T-helper 2 cell (primary cell): ENCODE measurements at regions not wholly inside any gene's neighbourhood (a gene's known extent, or its start where the extent isn't known, plus 50 kb on each side); places are given as distances from the start of the nearest gene placed in this dataset.
"Not testable (repeated sequence)": the region's sequence is repeated elsewhere in the genome, so short reads cannot be mapped to it uniquely, and the experiment has no call there.

ENCODE experiments used
- DNase-seq, 5 experiments: peaks; one replicate each; pipeline versions ENCODE4 v3.0.0 to v3.0.0-alpha.2; 2012 to 2022

- no peak for DNase-seq
Observed at GRCh38 chr11:38538866-38539680, 1941.0 kb upstream of the RAG2 start.

- DNase-seq = no peak
Observed at GRCh38 chr11:38530226-38530625, 1932.2 kb upstream of the RAG2 start.

- DNase-seq = no peak
Observed at GRCh38 chr11:38524945-38525344, 1926.9 kb upstream of the RAG2 start.

- DNase-seq = no peak
Observed at GRCh38 chr11:38517991-38518390, 1920.0 kb upstream of the RAG2 start.

GRCh38 chr11:38512830-38513229, 1914.8 kb upstream of the RAG2 start:
- not testable (repeated sequence) for DNase-seq

- DNase-seq = no peak
Observed at GRCh38 chr11:38510041-38510440, 1912.0 kb upstream of the RAG2 start.

GRCh38 chr11:38503876-38504275, 1905.8 kb upstream of the RAG2 start:
- no peak for DNase-seq

GRCh38 chr11:38498721-38499120, 1900.7 kb upstream of the RAG2 start:
- no peak for DNase-seq

GRCh38 chr11:38491986-38492385, 1894.0 kb upstream of the RAG2 start:
- DNase-seq = no peak

GRCh38 chr11:38481391-38481790, 1883.4 kb upstream of the RAG2 start:
- DNase-seq = no peak

GRCh38 chr11:38476808-38477575, 1879.0 kb upstream of the RAG2 start:
- no peak for DNase-seq

- DNase-seq = no peak
Observed at GRCh38 chr11:38461751-38462150, 1863.7 kb upstream of the RAG2 start.

- no peak for DNase-seq
Observed at GRCh38 chr11:38460896-38461295, 1862.9 kb upstream of the RAG2 start.

- DNase-seq = no peak
Observed at GRCh38 chr11:38460429-38460828, 1862.4 kb upstream of the RAG2 start.

- no peak for DNase-seq
Observed at GRCh38 chr11:38456371-38456770, 1858.3 kb upstream of the RAG2 start.

GRCh38 chr11:38448284-38448683, 1850.2 kb upstream of the RAG2 start:
- DNase-seq = no peak

GRCh38 chr11:38446336-38446735, 1848.3 kb upstream of the RAG2 start:
- no peak for DNase-seq

GRCh38 chr11:38438091-38438490, 1840.1 kb upstream of the RAG2 start:
- DNase-seq = no peak

GRCh38 chr11:38425578-38425977, 1827.5 kb upstream of the RAG2 start:
- DNase-seq = no peak

- DNase-seq = no peak
Observed at GRCh38 chr11:38423042-38423441, 1825.0 kb upstream of the RAG2 start.

- DNase-seq = no peak
Observed at GRCh38 chr11:38416141-38416540, 1818.1 kb upstream of the RAG2 start.

- DNase-seq = no peak
Observed at GRCh38 chr11:38411149-38411548, 1813.1 kb upstream of the RAG2 start.

- DNase-seq = no peak
Observed at GRCh38 chr11:38402063-38402462, 1804.0 kb upstream of the RAG2 start.

- DNase-seq = no peak
Observed at GRCh38 chr11:38392176-38392575, 1794.1 kb upstream of the RAG2 start.
